ENCODE measurements at regions not wholly inside any gene's neighbourhood (a gene's known extent, or its start where the extent isn't known, plus 50 kb on each side); places are given as distances from the start of the nearest gene placed in this dataset.
A peak's percentile ranks its signal among the peaks of the same experiment; 100 is the strongest.

DNA sequence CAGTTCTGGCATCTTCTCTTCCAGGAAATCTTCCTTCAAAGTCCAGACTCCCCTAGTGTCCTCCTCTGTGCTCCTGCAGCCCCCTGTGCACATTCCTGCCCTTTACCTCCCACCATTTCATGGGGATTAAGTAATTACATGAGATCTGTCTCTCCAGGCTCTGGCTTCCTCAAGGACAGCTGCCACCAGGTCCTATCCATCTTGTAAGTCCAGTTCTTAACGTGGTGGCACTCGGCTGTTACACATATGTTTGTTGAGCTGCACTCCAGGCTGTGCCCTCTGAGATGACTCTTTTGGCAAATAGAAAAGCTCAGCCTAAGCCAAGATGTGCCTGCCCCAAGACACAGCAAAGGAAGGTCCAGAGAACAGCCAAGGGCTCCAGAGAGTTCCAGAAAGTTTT is 57.4 kb upstream of the CAMK1G start:
- no peaks in the 10 kb centered on the region for H3K27me3 Mint-ChIP-seq (ENCODE audit: insufficient read depth, low read depth, poor library complexity)
- no peaks in the 10 kb centered on the region for H3K9me2 ChIP-seq (ENCODE audit: insufficient read depth)
- ATAC-seq (no peak), DNase-seq (ENCODE audit: low spot score) (no peak)
- H3K4me2 ChIP-seq: no peak overlapping the region
- no peaks in the 10 kb centered on the region for H3K27me3 ChIP-seq (ENCODE audit: insufficient read depth)
- H3K4me3 ChIP-seq: no peak overlapping the region
- no peaks in the 10 kb centered on the region for H3F3A ChIP-seq (replicated peaks; ENCODE audit: low read depth)
- H3K36me3 ChIP-seq (ENCODE audit: insufficient read depth): no peaks in the 10 kb centered on the region
- TF ChIP-seq ZNF114 (CRISPR knock-in tag; IDR thresholded peaks at IDR 0.05) (no peak), POLR2AphosphoS5 (IDR thresholded peaks at IDR 0.05; ENCODE audit: low read depth) (no peak), JUNB (IDR thresholded peaks at IDR 0.05; ENCODE audit: unreplicated experiment) (no peak), EZH2 (IDR thresholded peaks at IDR 0.05; ENCODE audit: low read depth, unreplicated experiment) (no peak), STAT1 (IDR thresholded peaks at IDR 0.05; ENCODE audit: unreplicated experiment) (no peak), ETS1 (IDR thresholded peaks at IDR 0.05) (no peak), REST (IDR thresholded peaks at IDR 0.05; ENCODE audit: unreplicated experiment) (no peak), EZH2phosphoT487 (IDR thresholded peaks at IDR 0.05; ENCODE audit: unreplicated experiment) (no peak), ZNF331 (CRISPR knock-in tag; IDR thresholded peaks at IDR 0.05; ENCODE audit: low read depth) (no peak), CREB1 (CRISPR knock-in tag; IDR thresholded peaks at IDR 0.05; ENCODE audit: low read depth) (no peak), NANOG (IDR thresholded peaks at IDR 0.05; ENCODE audit: borderline replicate concordance) (no peak), CTCF (conservative IDR thresholded peaks at IDR 0.05; ENCODE audit: low read depth in 2 of 2) (no peak), ZNF462 (CRISPR knock-in tag; IDR thresholded peaks at IDR 0.05) (no peak)
- no peak overlapping the region for H3K27ac Mint-ChIP-seq
- no peaks in the 10 kb centered on the region for H3K4me1 Mint-ChIP-seq
- no peaks in the 10 kb centered on the region for H3K79me2 ChIP-seq (replicated peaks; ENCODE audit: insufficient read depth)
- no peaks in the 10 kb centered on the region for H3K4me1 ChIP-seq (ENCODE audit: insufficient read depth)
- H3K9me3 Mint-ChIP-seq: no peaks in the 10 kb centered on the region
- no peaks in the 10 kb centered on the region for H4K20me1 ChIP-seq (replicated peaks; ENCODE audit: insufficient read depth)
- no peak overlapping the region for H3K4me3 Mint-ChIP-seq
- H3K36me3 Mint-ChIP-seq (ENCODE audit: low read depth): no peaks in the 10 kb centered on the region
- no peak overlapping the region for H3K27ac ChIP-seq (ENCODE audit: low read depth)
- H2AFZ ChIP-seq: 0 out of 2 replicates have a peak overlapping the region, but pooled peaks have one; percentile 18

Measured in GM23338 (cell line).